ENCODE measurements at regions not wholly inside any gene's neighbourhood (a gene's known extent, or its start where the extent isn't known, plus 50 kb on each side); places are given as distances from the start of the nearest gene placed in this dataset.
A peak's percentile ranks its signal among the peaks of the same experiment; 100 is the strongest.

- Histone ChIP-seq H3K27ac (no peak overlapping the region), H3K4me2 (no peak overlapping the region), H3K9me3 (peaks cover 16% of the 10 kb centered on the region; the same call in 1 of the 2 replicates), H4K20me1 (peaks cover 59% of the 10 kb centered on the region), H3K4me1 (peaks cover 66% of the 10 kb centered on the region), H3K4me3 (no peak overlapping the region), H3K9ac (no peak overlapping the region), H3K27me3 (no peaks in the 10 kb centered on the region), H3K36me3 (peaks cover 18% of the 10 kb centered on the region)
- TF ChIP-seq Cebpa-rat (IDR thresholded peaks at IDR 0.05), result no peak
Observed at GRCh38 chr1:201701831-201702230, 127.1 kb upstream of the IPO9 start.

GRCh38 chr1:201702936-201703335 lies 126.0 kb upstream of the IPO9 start:
- Histone ChIP-seq H3K27ac (peak overlapping the region; percentile 20; the same call in 1 of the 2 replicates), H3K4me1 (peaks cover 68% of the 10 kb centered on the region), H3K36me3 (peaks cover 8% of the 10 kb centered on the region), H3K27me3 (no peaks in the 10 kb centered on the region), H3K4me3 (no peak overlapping the region), H3K9ac (peak overlapping the region; percentile 51; the same call in 1 of the 2 replicates), H4K20me1 (peaks cover 49% of the 10 kb centered on the region), H3K4me2 (peak overlapping the region; percentile 84), H3K9me3 (peaks cover 16% of the 10 kb centered on the region; the same call in 1 of the 2 replicates)
- no peak for TF ChIP-seq Cebpa-rat (IDR thresholded peaks at IDR 0.05)

- Histone ChIP-seq H3K4me3 (no peak overlapping the region), H3K9ac (peak overlapping the region; percentile 51; the same call in 1 of the 2 replicates), H3K4me2 (peak overlapping the region; percentile 84), H3K9me3 (peaks cover 10% of the 10 kb centered on the region; the same call in 1 of the 2 replicates), H3K36me3 (no peaks in the 10 kb centered on the region), H4K20me1 (peaks cover 47% of the 10 kb centered on the region), H3K4me1 (peaks cover 68% of the 10 kb centered on the region), H3K27me3 (no peaks in the 10 kb centered on the region), H3K27ac (peak overlapping the region; percentile 20; the same call in 1 of the 2 replicates)
- no peak for TF ChIP-seq Cebpa-rat (IDR thresholded peaks at IDR 0.05)
Observed at GRCh38 chr1:201703621-201704438, 125.1 kb upstream of the IPO9 start.

- no peak overlapping the region for H3K27ac ChIP-seq
- H3K9ac ChIP-seq, result no peak overlapping the region
- peaks cover 47% of the 10 kb centered on the region for H4K20me1 ChIP-seq
- peaks cover 9% of the 10 kb centered on the region; the same call in 1 of the 2 replicates for H3K9me3 ChIP-seq
- peak overlapping the region; percentile 84 for H3K4me2 ChIP-seq
- H3K4me1 ChIP-seq, result peaks cover 74% of the 10 kb centered on the region
- no peak overlapping the region for H3K4me3 ChIP-seq
- H3K36me3 ChIP-seq, result no peaks in the 10 kb centered on the region
- no peak for TF ChIP-seq Cebpa-rat (IDR thresholded peaks at IDR 0.05)
- no peaks in the 10 kb centered on the region for H3K27me3 ChIP-seq
Observed at GRCh38 chr1:201704439-201704792, 124.5 kb upstream of the IPO9 start.

GRCh38 chr1:201705389-201705788 lies 123.6 kb upstream of the IPO9 start:
- TF ChIP-seq Cebpa-rat (IDR thresholded peaks at IDR 0.05), result no peak

GRCh38 chr1:201706109-201706508 lies 122.8 kb upstream of the IPO9 start:
- peaks cover 47% of the 10 kb centered on the region for H4K20me1 ChIP-seq
- peak overlapping the region; percentile 84 for H3K4me2 ChIP-seq
- H3K27me3 ChIP-seq, result no peaks in the 10 kb centered on the region
- no peak overlapping the region for H3K4me3 ChIP-seq
- H3K9ac ChIP-seq, result peak overlapping the region; percentile 7; the same call in 1 of the 2 replicates
- no peaks in the 10 kb centered on the region for H3K36me3 ChIP-seq
- peaks cover 91% of the 10 kb centered on the region for H3K4me1 ChIP-seq
- peak overlapping the region; percentile 47; the same call in 1 of the 2 replicates for H3K27ac ChIP-seq
- H3K9me3 ChIP-seq, result peaks cover 3% of the 10 kb centered on the region; the same call in 1 of the 2 replicates
- no peak for TF ChIP-seq Cebpa-rat (IDR thresholded peaks at IDR 0.05)

More at GRCh38 chr1:201705389-201705788, 123.6 kb upstream of the IPO9 start:
- H3K4me2 ChIP-seq, result peak overlapping the region; percentile 84
- H3K9ac ChIP-seq, result peak overlapping the region; percentile 31; the same call in 1 of the 2 replicates
- H4K20me1 ChIP-seq, result peaks cover 47% of the 10 kb centered on the region
- no peaks in the 10 kb centered on the region for H3K27me3 ChIP-seq
- no peaks in the 10 kb centered on the region for H3K36me3 ChIP-seq
- H3K27ac ChIP-seq, result peak overlapping the region; percentile 47
- peaks cover 3% of the 10 kb centered on the region; the same call in 1 of the 2 replicates for H3K9me3 ChIP-seq
- peaks cover 83% of the 10 kb centered on the region for H3K4me1 ChIP-seq
- H3K4me3 ChIP-seq, result no peak overlapping the region

GRCh38 chr1:201707027-201707426 lies 121.9 kb upstream of the IPO9 start:
- Histone ChIP-seq H3K27ac (peak overlapping the region; percentile 47), H3K9me3 (no peaks in the 10 kb centered on the region), H3K27me3 (no peaks in the 10 kb centered on the region), H3K36me3 (no peaks in the 10 kb centered on the region), H3K4me3 (no peak overlapping the region), H3K9ac (no peak overlapping the region), H4K20me1 (peaks cover 45% of the 10 kb centered on the region), H3K4me1 (peaks cover 100% of the 10 kb centered on the region), H3K4me2 (peak overlapping the region; percentile 84)
- TF ChIP-seq Cebpa-rat (IDR thresholded peaks at IDR 0.05), result no peak

- Histone ChIP-seq H3K36me3 (peaks cover 2% of the 10 kb centered on the region; the same call in 1 of the 2 replicates), H4K20me1 (peaks cover 39% of the 10 kb centered on the region), H3K9ac (no peak overlapping the region), H3K4me2 (peak overlapping the region; percentile 84), H3K27ac (no peak overlapping the region), H3K4me1 (peaks cover 100% of the 10 kb centered on the region), H3K4me3 (no peak overlapping the region), H3K9me3 (no peaks in the 10 kb centered on the region), H3K27me3 (no peaks in the 10 kb centered on the region)
- TF ChIP-seq Cebpa-rat (IDR thresholded peaks at IDR 0.05), result no peak
Observed at GRCh38 chr1:201707656-201708055, 121.3 kb upstream of the IPO9 start.

- no peak overlapping the region for H3K9ac ChIP-seq
- no peaks in the 10 kb centered on the region for H3K9me3 ChIP-seq
- TF ChIP-seq Cebpa-rat (IDR thresholded peaks at IDR 0.05), result no peak
- H3K4me3 ChIP-seq, result no peak overlapping the region
- peak overlapping the region; percentile 84 for H3K4me2 ChIP-seq
- H4K20me1 ChIP-seq, result peaks cover 34% of the 10 kb centered on the region
- peak overlapping the region; percentile 27 for H3K27ac ChIP-seq
- peaks cover 6% of the 10 kb centered on the region for H3K36me3 ChIP-seq
- no peaks in the 10 kb centered on the region for H3K27me3 ChIP-seq
- peaks cover 100% of the 10 kb centered on the region for H3K4me1 ChIP-seq
Observed at GRCh38 chr1:201708085-201708512, 120.9 kb upstream of the IPO9 start.

- peak overlapping the region; percentile 84 for H3K4me2 ChIP-seq
- no peaks in the 10 kb centered on the region for H3K9me3 ChIP-seq
- H3K27me3 ChIP-seq, result no peaks in the 10 kb centered on the region
- TF ChIP-seq Cebpa-rat (IDR thresholded peaks at IDR 0.05), result no peak
- peak overlapping the region; percentile 27 for H3K27ac ChIP-seq
- no peak overlapping the region for H3K9ac ChIP-seq
- peaks cover 100% of the 10 kb centered on the region for H3K4me1 ChIP-seq
- H3K4me3 ChIP-seq, result no peak overlapping the region
- H3K36me3 ChIP-seq, result peaks cover 12% of the 10 kb centered on the region
- peaks cover 28% of the 10 kb centered on the region for H4K20me1 ChIP-seq
Observed at GRCh38 chr1:201708691-201709090, 120.3 kb upstream of the IPO9 start.
